HG02759 (cell line): ENCODE measurements at regions not wholly inside any gene's neighbourhood (a gene's known extent, or its start where the extent isn't known, plus 50 kb on each side); places are given as distances from the start of the nearest gene placed in this dataset.

Source experiments
- ATAC-seq: cut with Tn5 transposase; IDR thresholded peaks from one replicate; pipeline ENCODE4 v1.9.1; 2021; ENCODE audit warnings: mild to moderate bottlenecking, moderate library complexity; ENCODE audit not compliant: unreplicated experiment

- no peak for ATAC-seq
Observed at GRCh38 chr9:8189881-8190280, 390.3 kb upstream of the DMAC1 start.

GRCh38 chr9:8188723-8189407, 389.3 kb upstream of the DMAC1 start:
- ATAC-seq = peak; percentile 53

GRCh38 chr9:8186560-8186959, 387.0 kb upstream of the DMAC1 start:
- ATAC-seq = no peak

- ATAC-seq = no peak
Observed at GRCh38 chr9:8183618-8184017, 384.0 kb upstream of the DMAC1 start.

GRCh38 chr9:8179381-8180053, 379.9 kb upstream of the DMAC1 start:
- ATAC-seq = no peak

GRCh38 chr9:8172000-8172399, 372.4 kb upstream of the DMAC1 start:
- no peak for ATAC-seq

- no peak for ATAC-seq
Observed at GRCh38 chr9:8168916-8169438, 369.4 kb upstream of the DMAC1 start.

- no peak for ATAC-seq
Observed at GRCh38 chr9:8160787-8161186, 361.2 kb upstream of the DMAC1 start.

- ATAC-seq = no peak
Observed at GRCh38 chr9:8158574-8158973, 359.0 kb upstream of the DMAC1 start.

- ATAC-seq = no peak
Observed at GRCh38 chr9:8157683-8158324, 358.2 kb upstream of the DMAC1 start.

- ATAC-seq = no peak
Observed at GRCh38 chr9:8156346-8156745, 356.8 kb upstream of the DMAC1 start.

GRCh38 chr9:8155706-8156105, 356.1 kb upstream of the DMAC1 start:
- ATAC-seq = no peak

GRCh38 chr9:8143677-8144076, 344.1 kb upstream of the DMAC1 start:
- ATAC-seq = no peak

GRCh38 chr9:8140557-8140956, 341.0 kb upstream of the DMAC1 start:
- ATAC-seq = no peak

- no peak for ATAC-seq
Observed at GRCh38 chr9:8139756-8140155, 340.2 kb upstream of the DMAC1 start.

- ATAC-seq = peak; percentile 78
Observed at GRCh38 chr9:8136477-8136876, 336.9 kb upstream of the DMAC1 start.

GRCh38 chr9:8134635-8135034, 335.1 kb upstream of the DMAC1 start:
- no peak for ATAC-seq

GRCh38 chr9:8133606-8134005, 334.0 kb upstream of the DMAC1 start:
- ATAC-seq = no peak

- peak; percentile 43 for ATAC-seq
Observed at GRCh38 chr9:8115570-8115969, 316.0 kb upstream of the DMAC1 start.

GRCh38 chr9:8114826-8115225, 315.2 kb upstream of the DMAC1 start:
- no peak for ATAC-seq

- no peak for ATAC-seq
Observed at GRCh38 chr9:8106362-8106761, 306.8 kb upstream of the DMAC1 start.

- ATAC-seq = no peak
Observed at GRCh38 chr9:8101607-8102006, 302.0 kb upstream of the DMAC1 start.
